SK-N-SH (cell line): ENCODE measurements at regions not wholly inside any gene's neighbourhood (a gene's known extent, or its start where the extent isn't known, plus 50 kb on each side); places are given as distances from the start of the nearest gene placed in this dataset.

Experiments
- CHD2 ChIP-seq: fragments of 150-350 bp; IDR thresholded peaks from 2 replicates; pipeline ENCODE4 v1.6.1; 2018; ENCODE audit warnings: low read length; ENCODE audit not compliant: partially characterized antibody
- CTCF ChIP-seq: fragments of 200-600 bp; sonication (generic); IDR thresholded peaks from 2 replicates; pipeline ENCODE4 v1.6.1; 2017; ENCODE audit warnings: antibody characterized with exemption, mild to moderate bottlenecking, moderate library complexity
- SMC3 ChIP-seq: IDR thresholded peaks from 2 replicates; pipeline ENCODE4 v1.6.1; 2012; ENCODE audit warnings: low read depth, low read length, improper control_type of control experiment
- ZBTB33 ChIP-seq: IDR thresholded peaks from 2 replicates; pipeline ENCODE4 v1.4.0; 2012; ENCODE audit warnings: low read depth, borderline replicate concordance

- TF ChIP-seq ZBTB33 (no peak), CHD2 (no peak), CTCF (no peak), SMC3 (no peak)
Observed at GRCh38 chr15:70215951-70216350, 118.2 kb upstream of the TLE3 start.
